Mucosa of descending colon (tissue), 3 donors: ENCODE measurements at regions not wholly inside any gene's neighbourhood (a gene's known extent, or its start where the extent isn't known, plus 50 kb on each side); places are given as distances from the start of the nearest gene placed in this dataset.

ENCODE experiments used
- ATAC-seq: fragments of 200-7000 bp; cut with Tn5 transposase; one replicate; pipeline ENCODE4 v1.9.1; 2020; ENCODE audit warnings: mild to moderate bottlenecking, moderate library complexity
- DNase-seq, 3 donors: peaks; one replicate each; pipeline ENCODE4 v3.0.0-alpha.2; 2020
- H3K36me3 ChIP-seq: fragments of 200-600 bp; one replicate; pipeline ENCODE4 v1.8.0; 2021; ENCODE audit warnings: low read depth, mild to moderate bottlenecking
- H3K4me1 ChIP-seq: fragments of 200-600 bp; one replicate; pipeline ENCODE4 v1.8.0; 2021; ENCODE audit warnings: low read depth, mild to moderate bottlenecking
- H3K4me3 ChIP-seq: fragments of 200-600 bp; one replicate; pipeline ENCODE4 v1.8.0; 2021; ENCODE audit warnings: mild to moderate bottlenecking
- H3K9me3 ChIP-seq: fragments of 200-600 bp; one replicate; pipeline ENCODE4 v1.8.0; 2021; ENCODE audit warnings: mild to moderate bottlenecking
- intact Hi-C, 2 donors: fragments of 100-400 bp; cut with DNase I in 1 of 2; cut with micrococcal nuclease in 1 of 2; formaldehyde crosslinking; loops; one replicate each; pipeline versions ENCODE4 v1.11.0 to v1.11.1; 2022; cut with DNase I, micrococcal nuclease
- TF ChIP-seq, protein P1 (sequence below): fragments of 200-600 bp; IDR thresholded peaks from one replicate; pipeline ENCODE4 v1.8.0; 2022; ENCODE audit warnings: antibody characterized with exemption, mild to moderate bottlenecking
- donor health status: DM: no; HTN: no; CAD: no; lungs with moderate emphysema.
- donor health status: DM: no; HTN: no; CAD: no.
- donor health status: DM: no; HTN: yes; CAD: no.

DNA sequence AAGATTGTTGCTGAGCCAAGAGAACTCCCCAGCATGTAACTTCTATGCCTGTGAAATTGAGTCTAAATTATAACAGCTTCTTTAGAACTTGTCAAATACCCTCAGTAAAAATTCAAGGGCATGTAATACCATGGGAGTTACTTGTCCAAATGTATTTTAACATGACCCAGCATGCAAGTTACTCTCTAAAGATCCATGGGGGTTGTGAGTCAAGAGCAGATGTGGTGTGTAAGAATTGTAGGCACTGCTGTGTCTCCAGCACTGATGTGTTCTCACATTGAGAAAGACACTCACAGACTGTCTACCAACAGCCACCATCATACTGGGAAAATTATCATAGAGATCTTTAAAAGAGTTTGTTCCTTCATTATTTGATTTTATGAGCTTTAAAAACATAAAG is 237.4 kb upstream of the IL1RAPL1 start:
- no peak for DNase-seq
- intact Hi-C loops, result no loop called here
- Histone ChIP-seq H3K4me1 (no peaks in the 10 kb centered on the region), H3K36me3 (no peaks in the 10 kb centered on the region), H3K9me3 (no peaks in the 10 kb centered on the region), H3K4me3 (no peak overlapping the region)
- TF ChIP-seq, protein P1, sequence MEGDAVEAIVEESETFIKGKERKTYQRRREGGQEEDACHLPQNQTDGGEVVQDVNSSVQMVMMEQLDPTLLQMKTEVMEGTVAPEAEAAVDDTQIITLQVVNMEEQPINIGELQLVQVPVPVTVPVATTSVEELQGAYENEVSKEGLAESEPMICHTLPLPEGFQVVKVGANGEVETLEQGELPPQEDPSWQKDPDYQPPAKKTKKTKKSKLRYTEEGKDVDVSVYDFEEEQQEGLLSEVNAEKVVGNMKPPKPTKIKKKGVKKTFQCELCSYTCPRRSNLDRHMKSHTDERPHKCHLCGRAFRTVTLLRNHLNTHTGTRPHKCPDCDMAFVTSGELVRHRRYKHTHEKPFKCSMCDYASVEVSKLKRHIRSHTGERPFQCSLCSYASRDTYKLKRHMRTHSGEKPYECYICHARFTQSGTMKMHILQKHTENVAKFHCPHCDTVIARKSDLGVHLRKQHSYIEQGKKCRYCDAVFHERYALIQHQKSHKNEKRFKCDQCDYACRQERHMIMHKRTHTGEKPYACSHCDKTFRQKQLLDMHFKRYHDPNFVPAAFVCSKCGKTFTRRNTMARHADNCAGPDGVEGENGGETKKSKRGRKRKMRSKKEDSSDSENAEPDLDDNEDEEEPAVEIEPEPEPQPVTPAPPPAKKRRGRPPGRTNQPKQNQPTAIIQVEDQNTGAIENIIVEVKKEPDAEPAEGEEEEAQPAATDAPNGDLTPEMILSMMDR, result no peak
- ATAC-seq, result no peak

DNA sequence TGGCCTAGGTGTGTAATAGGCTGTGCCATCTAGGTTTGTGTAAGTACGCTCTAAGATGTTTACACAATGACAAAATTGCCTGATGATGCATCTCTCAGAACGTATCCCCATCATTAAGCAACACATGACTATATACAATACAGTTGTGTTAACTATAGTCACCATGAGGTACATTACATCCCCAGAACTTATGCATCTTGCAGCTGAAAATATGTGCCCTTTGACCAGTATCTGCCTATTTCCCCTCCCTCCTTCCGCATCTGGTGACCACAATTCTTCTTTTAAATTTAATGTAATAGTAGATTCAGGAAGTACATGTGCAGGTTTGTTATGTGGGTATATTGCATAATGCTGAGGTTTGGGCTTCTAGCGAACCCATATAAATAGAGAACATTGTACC is 239.8 kb upstream of the IL1RAPL1 start:
- ATAC-seq (no peak), DNase-seq (no peak)
- intact Hi-C loops, result no loop called here
- H3K4me1 ChIP-seq, result no peaks in the 10 kb centered on the region
- no peak overlapping the region for H3K4me3 ChIP-seq
- TF ChIP-seq, protein P1, result no peak
- no peaks in the 10 kb centered on the region for H3K36me3 ChIP-seq
- H3K9me3 ChIP-seq, result no peaks in the 10 kb centered on the region

- Histone ChIP-seq H3K36me3 (no peaks in the 10 kb centered on the region), H3K9me3 (no peaks in the 10 kb centered on the region), H3K4me1 (no peaks in the 10 kb centered on the region), H3K4me3 (no peak overlapping the region)
- no peak for DNase-seq
- no peak for ATAC-seq
- TF ChIP-seq, protein P1, result no peak
- intact Hi-C loops, result no loop called here
Observed at GRCh38 chrX:28329156-28329555, 258.1 kb upstream of the IL1RAPL1 start.

DNA sequence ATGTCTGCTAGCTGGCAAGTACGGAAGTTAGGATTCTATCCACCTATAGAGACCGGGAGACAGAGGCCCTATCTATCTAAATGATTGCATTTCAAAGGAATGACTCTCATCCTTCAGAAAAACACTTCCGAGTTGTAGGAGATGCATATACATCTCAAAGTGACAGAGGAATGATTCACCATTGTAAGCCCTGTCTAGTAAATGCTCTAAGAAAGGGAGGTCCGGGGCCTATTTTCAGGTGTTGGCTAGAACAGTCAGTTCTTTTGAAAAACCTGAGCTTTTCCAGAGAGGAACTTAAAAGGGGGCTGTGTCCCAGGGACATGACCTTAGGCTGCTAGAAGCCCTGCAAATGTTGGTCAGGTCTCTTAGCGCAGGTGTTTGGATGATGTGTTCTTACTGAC is 262.9 kb upstream of the IL1RAPL1 start:
- H3K36me3 ChIP-seq, result no peaks in the 10 kb centered on the region
- intact Hi-C loops, result no loop called here
- DNase-seq, result no peak
- H3K4me3 ChIP-seq, result no peak overlapping the region
- H3K9me3 ChIP-seq, result no peaks in the 10 kb centered on the region
- TF ChIP-seq, protein P1, result no peak
- ATAC-seq, result no peak
- H3K4me1 ChIP-seq, result no peaks in the 10 kb centered on the region

GRCh38 chrX:28321286-28321685 is 266.0 kb upstream of the IL1RAPL1 start:
- no peak for DNase-seq
- Histone ChIP-seq H3K9me3 (no peaks in the 10 kb centered on the region), H3K4me3 (no peak overlapping the region), H3K36me3 (no peaks in the 10 kb centered on the region), H3K4me1 (no peaks in the 10 kb centered on the region)
- intact Hi-C loops, result no loop called here
- TF ChIP-seq, protein P1, result no peak
- ATAC-seq, result no peak

DNA sequence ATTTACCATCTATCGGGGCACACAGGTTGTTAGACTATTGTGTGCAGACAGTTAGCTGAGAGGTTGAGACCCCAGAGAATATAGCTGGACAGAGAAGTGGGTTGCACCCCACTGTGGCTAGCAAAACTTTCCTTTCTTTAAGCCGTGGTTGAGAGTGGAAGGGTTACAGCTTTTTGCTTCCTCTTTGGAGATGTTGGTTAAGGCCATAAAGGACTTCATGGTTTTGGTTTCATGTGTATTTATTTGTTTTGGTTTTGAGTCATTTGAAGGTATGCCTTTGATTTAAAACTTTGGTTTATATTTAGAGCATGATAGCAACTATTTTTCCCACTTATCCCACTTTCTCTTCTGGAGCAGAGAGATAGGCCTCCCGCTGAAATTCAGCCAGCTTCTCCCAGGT is 274.3 kb upstream of the IL1RAPL1 start:
- DNase-seq, result no peak
- H3K4me3 ChIP-seq, result no peak overlapping the region
- H3K36me3 ChIP-seq, result no peaks in the 10 kb centered on the region
- TF ChIP-seq, protein P1, result no peak
- no peaks in the 10 kb centered on the region for H3K4me1 ChIP-seq
- intact Hi-C loops, result no loop called here
- H3K9me3 ChIP-seq, result no peaks in the 10 kb centered on the region
- ATAC-seq, result no peak
